ENCODE measurements at regions not wholly inside any gene's neighbourhood (a gene's known extent, or its start where the extent isn't known, plus 50 kb on each side); places are given as distances from the start of the nearest gene placed in this dataset.
"Not testable (repeated sequence)": the region's sequence is repeated elsewhere in the genome, so short reads cannot be mapped to it uniquely, and the experiment has no call there.

DNA sequence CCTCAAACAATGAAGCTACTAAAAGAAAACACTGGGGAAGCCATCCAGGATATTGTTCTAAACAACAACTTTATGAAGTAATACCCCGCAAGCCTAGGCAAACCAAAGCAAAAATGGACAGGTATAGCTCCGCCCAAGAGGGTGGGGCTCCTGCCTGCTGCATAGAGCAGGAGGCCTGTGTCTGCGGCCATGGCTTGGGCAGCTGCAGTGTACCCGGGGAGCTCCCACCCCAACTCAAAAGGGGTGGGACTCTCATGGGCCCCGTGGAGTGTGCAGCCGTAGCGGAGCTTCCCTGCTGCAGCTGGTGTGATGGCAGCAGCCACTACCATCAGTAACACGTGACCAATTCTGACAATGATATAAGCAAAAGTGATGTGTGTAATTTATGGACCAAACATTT lies 264.2 kb upstream of the KITLG start:
- no peak overlapping the region for H3K27ac ChIP-seq (ENCODE audit: low read depth in 1 of 2, low read length in 2 of 2)
- H3K4me1 ChIP-seq (ENCODE audit: control insufficient read depth in 1 of 2, insufficient read depth in 2 of 2, low read length in 2 of 2), result no peaks in the 10 kb centered on the region
- intact Hi-C loops (cut with DNase I), result no loop called here
- 78 to 86% methylated on average over 8 of the region's 8 CpGs for WGBS, 2 donors
- no peaks in the 10 kb centered on the region for H3K27me3 ChIP-seq (ENCODE audit: control insufficient read depth in 1 of 2, insufficient read depth in 2 of 2, low read length in 1 of 2)
- no peak for DNase-seq
- ATAC-seq (ENCODE audit: low FRiP score), result no peak
- H3K4me3 ChIP-seq (ENCODE audit: low read length in 2 of 2), result no peak overlapping the region
- peaks cover 2% of the 10 kb centered on the region for H3K9me3 ChIP-seq (ENCODE audit: control insufficient read depth, low read length)
- H3K36me3 ChIP-seq (ENCODE audit: control insufficient read depth in 1 of 2, insufficient read depth in 2 of 2, low read length in 1 of 2), result no peaks in the 10 kb centered on the region

DNA sequence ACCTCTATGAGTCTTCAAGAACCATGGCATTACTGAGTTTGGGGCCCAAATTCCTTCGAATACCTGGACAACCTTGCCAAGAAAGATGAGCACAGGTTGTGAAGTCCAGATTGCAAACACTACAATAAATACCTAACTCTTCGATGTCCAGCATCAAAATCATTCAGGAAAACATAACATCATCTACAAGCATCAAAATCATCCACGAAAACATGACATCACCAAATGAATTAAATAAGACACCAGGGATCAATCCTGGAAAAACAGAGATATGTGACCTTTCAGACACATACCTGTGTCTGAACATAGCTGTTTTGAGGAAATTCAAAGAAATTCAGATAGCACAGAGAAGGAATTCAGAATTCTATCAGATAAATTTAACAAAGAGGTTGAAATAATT lies 262.0 kb upstream of the KITLG start:
- no peak overlapping the region for H3K27ac ChIP-seq (ENCODE audit: low read depth in 1 of 2, low read length in 2 of 2)
- 81 to 85% methylated on average over 3 of the region's 3 CpGs for whole genome bisulfite sequencing, 2 donors
- peaks cover 0 to 2% of the 10 kb centered on the region in 2 donors for H3K27me3 ChIP-seq (ENCODE audit: control insufficient read depth in 1 of 2, insufficient read depth in 2 of 2, low read length in 1 of 2)
- DNase-seq, result no peak
- no peak overlapping the region for H3K4me3 ChIP-seq (ENCODE audit: low read length in 2 of 2)
- H3K36me3 ChIP-seq (ENCODE audit: control insufficient read depth in 1 of 2, insufficient read depth in 2 of 2, low read length in 1 of 2), result no peaks in the 10 kb centered on the region
- no peak for ATAC-seq (ENCODE audit: low FRiP score)
- peaks cover 2% of the 10 kb centered on the region for H3K9me3 ChIP-seq (ENCODE audit: control insufficient read depth, low read length)
- no peaks in the 10 kb centered on the region for H3K4me1 ChIP-seq (ENCODE audit: control insufficient read depth in 1 of 2, insufficient read depth in 2 of 2, low read length in 2 of 2)
- intact Hi-C loops (cut with DNase I), result no loop called here

DNA sequence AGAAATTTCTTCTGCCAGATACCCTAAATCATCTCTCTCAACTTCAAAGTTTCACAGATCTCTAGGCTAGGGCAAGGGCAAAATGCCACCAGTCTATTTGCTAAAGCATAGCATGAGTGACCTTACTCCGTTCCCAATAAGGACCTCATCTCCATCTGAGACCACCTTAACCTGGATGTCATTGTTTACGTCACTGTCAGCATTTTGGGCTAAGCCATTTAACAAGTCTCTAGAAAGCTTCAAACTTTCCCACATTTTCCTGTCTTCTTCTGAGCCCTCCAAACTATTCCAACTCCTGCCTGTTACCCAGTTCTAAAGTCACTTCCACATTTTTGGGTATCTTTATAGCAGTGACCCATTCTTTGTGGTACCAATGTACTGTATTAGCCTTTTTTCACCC lies 259.2 kb upstream of the KITLG start:
- H3K27me3 ChIP-seq (ENCODE audit: control insufficient read depth in 1 of 2, insufficient read depth in 2 of 2, low read length in 1 of 2), result peaks cover 0 to 2% of the 10 kb centered on the region in 2 donors
- intact Hi-C loops (cut with DNase I), result loop anchor here in 1 of 2 donors (10.0 kb wide), 1 partner anchor 1765 kb away; no protein-coding TSS in a partner anchor
- H3K4me3 ChIP-seq (ENCODE audit: low read length in 2 of 2), result no peak overlapping the region
- DNase-seq, result no peak
- 90 to 92% methylated on average over 2 of the region's 2 CpGs for WGBS, 2 donors
- no peak overlapping the region for H3K27ac ChIP-seq (ENCODE audit: low read depth in 1 of 2, low read length in 2 of 2)
- no peaks in the 10 kb centered on the region for H3K4me1 ChIP-seq (ENCODE audit: control insufficient read depth in 1 of 2, insufficient read depth in 2 of 2, low read length in 2 of 2)
- no peaks in the 10 kb centered on the region for H3K9me3 ChIP-seq (ENCODE audit: control insufficient read depth, low read length)
- ATAC-seq (ENCODE audit: low FRiP score), result no peak
- no peaks in the 10 kb centered on the region for H3K36me3 ChIP-seq (ENCODE audit: control insufficient read depth in 1 of 2, insufficient read depth in 2 of 2, low read length in 1 of 2)

DNA sequence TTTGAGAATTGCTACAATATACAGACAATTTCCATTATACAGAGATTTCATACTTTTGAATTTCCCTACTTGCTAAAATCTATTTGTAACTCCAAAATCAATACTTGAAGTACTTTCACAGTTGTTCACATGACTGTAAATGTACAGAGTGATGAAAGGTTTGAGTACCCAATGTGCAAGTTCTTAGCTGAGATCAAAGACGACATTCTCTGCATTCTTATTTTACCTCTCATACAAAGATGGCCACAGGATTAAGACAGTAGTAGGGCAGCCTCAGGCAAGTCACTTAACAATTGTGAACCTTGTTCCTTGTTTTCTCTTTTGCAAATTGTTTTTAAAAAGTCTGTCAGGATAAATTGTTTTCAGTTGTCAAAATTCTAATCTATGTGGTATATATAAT lies 255.9 kb upstream of the KITLG start:
- 62 to 85% methylated on average over 1 of the region's 1 CpG for WGBS, 2 donors
- Histone ChIP-seq H3K4me3 (ENCODE audit: low read length in 2 of 2) (no peak overlapping the region), H3K9me3 (ENCODE audit: control insufficient read depth, low read length) (no peaks in the 10 kb centered on the region), H3K4me1 (ENCODE audit: control insufficient read depth in 1 of 2, insufficient read depth in 2 of 2, low read length in 2 of 2) (no peaks in the 10 kb centered on the region), H3K27ac (ENCODE audit: low read depth in 1 of 2, low read length in 2 of 2) (no peak overlapping the region), H3K36me3 (ENCODE audit: control insufficient read depth in 1 of 2, insufficient read depth in 2 of 2, low read length in 1 of 2) (no peaks in the 10 kb centered on the region), H3K27me3 (ENCODE audit: control insufficient read depth in 1 of 2, insufficient read depth in 2 of 2, low read length in 1 of 2) (peaks cover 0 to 2% of the 10 kb centered on the region in 2 donors)
- DNase-seq (no peak), ATAC-seq (ENCODE audit: low FRiP score) (no peak)
- intact Hi-C loops (cut with DNase I), result loop anchor here in 1 of 2 donors (10.0 kb wide), 1 partner anchor 1769 kb away; no protein-coding TSS in a partner anchor

DNA sequence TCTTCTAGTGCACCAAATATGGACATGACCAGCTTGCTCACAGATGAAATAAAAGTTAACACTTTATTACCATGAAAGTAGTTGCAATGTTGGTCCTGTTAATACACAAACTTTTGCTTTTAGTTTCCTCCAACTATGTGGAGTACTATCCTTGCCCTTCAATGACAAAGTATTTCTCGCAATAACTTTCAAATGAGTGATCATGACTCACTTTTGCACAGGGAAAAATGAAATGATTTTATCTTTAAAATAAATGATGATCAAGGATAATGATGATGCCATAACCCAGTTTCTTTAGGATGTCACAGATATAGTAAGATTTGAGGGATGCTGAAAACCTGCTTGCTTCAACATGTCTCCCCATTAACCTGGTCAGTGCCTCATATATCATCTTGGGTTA lies 254.0 kb upstream of the KITLG start:
- H3K9me3 ChIP-seq (ENCODE audit: control insufficient read depth, low read length), result no peaks in the 10 kb centered on the region
- intact Hi-C loops (cut with DNase I), result loop anchor here in 1 of 2 donors (10.0 kb wide), 1 partner anchor 1771 kb away; no protein-coding TSS in a partner anchor
- H3K36me3 ChIP-seq (ENCODE audit: control insufficient read depth in 1 of 2, insufficient read depth in 2 of 2, low read length in 1 of 2), result no peaks in the 10 kb centered on the region
- no peak overlapping the region for H3K27ac ChIP-seq (ENCODE audit: low read depth in 1 of 2, low read length in 2 of 2)
- peaks cover 0 to 2% of the 10 kb centered on the region in 2 donors for H3K27me3 ChIP-seq (ENCODE audit: control insufficient read depth in 1 of 2, insufficient read depth in 2 of 2, low read length in 1 of 2)
- ATAC-seq (ENCODE audit: low FRiP score), result no peak
- no peak overlapping the region for H3K4me3 ChIP-seq (ENCODE audit: low read length in 2 of 2)
- WGBS, 2 donors, result 92 to 97% methylated on average over 1 of the region's 1 CpG
- H3K4me1 ChIP-seq (ENCODE audit: control insufficient read depth in 1 of 2, insufficient read depth in 2 of 2, low read length in 2 of 2), result no peaks in the 10 kb centered on the region
- DNase-seq, result no peak

DNA sequence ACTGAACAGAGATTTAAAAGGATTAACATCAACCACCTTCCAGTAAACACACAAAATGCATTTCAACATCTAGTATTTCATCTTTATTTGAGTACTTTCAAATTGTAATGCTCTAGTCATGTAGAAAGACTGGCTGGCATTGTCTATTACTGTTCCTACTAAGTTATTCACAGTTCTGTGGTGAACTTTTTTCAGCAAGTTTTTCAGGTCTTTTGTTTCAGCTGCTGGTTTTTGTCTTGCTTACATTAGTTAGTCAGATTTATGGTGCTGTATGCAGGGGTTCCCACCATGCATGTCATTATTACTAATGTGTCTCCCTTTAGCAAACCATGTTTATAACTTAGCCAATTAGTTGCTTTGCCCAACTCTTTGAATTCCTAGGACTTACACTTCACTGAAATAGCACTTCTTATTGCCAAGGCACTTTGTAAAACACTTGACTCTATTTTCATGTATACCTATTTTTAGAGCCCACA lies 253.4 kb upstream of the KITLG start:
- no peaks in the 10 kb centered on the region for H3K4me1 ChIP-seq (ENCODE audit: control insufficient read depth in 1 of 2, insufficient read depth in 2 of 2, low read length in 2 of 2)
- no peak overlapping the region for H3K4me3 ChIP-seq (ENCODE audit: low read length in 2 of 2)
- intact Hi-C loops (cut with DNase I), result loop anchor here in 1 of 2 donors (10.0 kb wide), 1 partner anchor 1771 kb away; no protein-coding TSS in a partner anchor
- ATAC-seq (ENCODE audit: low FRiP score) (no peak), DNase-seq (no peak)
- H3K9me3 ChIP-seq (ENCODE audit: control insufficient read depth, low read length), result no peaks in the 10 kb centered on the region
- peaks cover 0 to 2% of the 10 kb centered on the region in 2 donors for H3K27me3 ChIP-seq (ENCODE audit: control insufficient read depth in 1 of 2, insufficient read depth in 2 of 2, low read length in 1 of 2)
- no peak overlapping the region for H3K27ac ChIP-seq (ENCODE audit: low read depth in 1 of 2, low read length in 2 of 2)
- no peaks in the 10 kb centered on the region for H3K36me3 ChIP-seq (ENCODE audit: control insufficient read depth in 1 of 2, insufficient read depth in 2 of 2, low read length in 1 of 2)

DNA sequence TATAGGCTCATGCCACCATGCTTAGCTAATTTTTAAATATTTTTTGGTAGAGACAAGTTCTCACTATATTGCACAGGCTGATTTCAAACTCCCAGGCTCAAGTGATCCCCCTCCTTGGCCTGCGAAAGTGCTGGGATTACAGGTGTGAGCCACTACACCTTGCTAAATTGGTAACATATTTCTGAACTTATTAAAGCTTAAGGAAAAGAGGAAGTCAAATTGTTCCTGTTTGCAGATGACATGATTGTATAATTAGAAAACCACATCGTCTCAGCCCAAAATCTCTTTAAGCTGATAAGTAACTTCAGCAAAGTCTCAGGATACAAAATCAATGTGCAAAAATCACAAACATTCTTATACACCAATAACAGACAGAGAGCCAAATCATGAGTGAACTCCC lies 248.3 kb upstream of the KITLG start:
- H3K27me3 ChIP-seq (ENCODE audit: control insufficient read depth in 1 of 2, insufficient read depth in 2 of 2, low read length in 1 of 2); DNase-seq; H3K36me3 ChIP-seq (ENCODE audit: control insufficient read depth in 1 of 2, insufficient read depth in 2 of 2, low read length in 1 of 2); H3K27ac ChIP-seq (ENCODE audit: low read depth in 1 of 2, low read length in 2 of 2); H3K4me3 ChIP-seq (ENCODE audit: low read length in 2 of 2); intact Hi-C loops (cut with DNase I); ATAC-seq (ENCODE audit: low FRiP score); H3K4me1 ChIP-seq (ENCODE audit: control insufficient read depth in 1 of 2, insufficient read depth in 2 of 2, low read length in 2 of 2); H3K9me3 ChIP-seq (ENCODE audit: control insufficient read depth, low read length): not testable (repeated sequence)
- WGBS, 2 donors, result 89% methylated on average over 2 of the region's 2 CpGs

DNA sequence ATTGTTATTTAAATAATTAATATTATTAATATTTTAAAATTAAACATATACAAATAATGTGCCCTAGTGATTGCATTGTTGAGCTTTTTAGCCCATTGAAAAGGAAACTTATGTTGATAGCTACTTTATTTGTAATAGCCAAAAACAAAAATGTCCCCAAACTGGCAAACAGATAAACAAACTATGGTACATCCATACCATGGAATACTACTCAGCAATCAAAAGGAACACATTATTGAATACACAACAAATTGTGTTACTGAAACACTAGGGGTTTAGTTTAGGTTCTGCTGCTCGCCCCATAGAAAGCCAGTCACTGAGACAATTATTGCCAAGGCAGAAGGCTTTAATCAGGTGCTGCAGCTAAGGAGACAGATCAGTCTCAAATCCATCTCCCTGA lies 239.7 kb upstream of the KITLG start:
- no peak for DNase-seq
- WGBS, 2 donors, result 83 to 95% methylated on average over 1 of the region's 1 CpG
- no peaks in the 10 kb centered on the region for H3K27me3 ChIP-seq (ENCODE audit: control insufficient read depth in 1 of 2, insufficient read depth in 2 of 2, low read length in 1 of 2)
- no peak for ATAC-seq (ENCODE audit: low FRiP score)
- intact Hi-C loops (cut with DNase I), result no loop called here
- H3K27ac ChIP-seq (ENCODE audit: low read depth in 1 of 2, low read length in 2 of 2), result no peak overlapping the region
- no peaks in the 10 kb centered on the region for H3K36me3 ChIP-seq (ENCODE audit: control insufficient read depth in 1 of 2, insufficient read depth in 2 of 2, low read length in 1 of 2)
- no peak overlapping the region for H3K4me3 ChIP-seq (ENCODE audit: low read length in 2 of 2)
- no peaks in the 10 kb centered on the region for H3K4me1 ChIP-seq (ENCODE audit: control insufficient read depth in 1 of 2, insufficient read depth in 2 of 2, low read length in 2 of 2)
- no peaks in the 10 kb centered on the region for H3K9me3 ChIP-seq (ENCODE audit: control insufficient read depth, low read length)

DNA sequence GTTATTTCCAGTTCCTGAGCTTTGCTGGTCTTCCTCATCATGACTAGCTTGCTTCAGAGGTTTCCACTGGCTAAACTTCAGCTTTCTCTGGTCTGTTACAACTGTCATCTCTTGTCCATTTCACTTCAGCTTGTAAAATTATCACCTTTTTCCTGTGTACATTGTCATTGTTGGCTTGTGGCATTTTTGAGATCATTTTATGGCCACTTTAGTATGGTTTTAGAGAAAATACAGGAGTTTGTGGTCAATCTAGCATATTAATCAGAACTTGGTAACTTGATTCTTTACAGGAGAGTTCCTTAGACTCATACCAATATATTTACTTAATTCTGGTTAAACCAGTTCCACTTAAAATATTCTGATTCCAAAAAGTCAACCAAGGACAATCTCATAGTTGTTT lies 235.9 kb upstream of the KITLG start:
- Histone ChIP-seq H3K4me1 (ENCODE audit: control insufficient read depth in 1 of 2, insufficient read depth in 2 of 2, low read length in 2 of 2) (no peaks in the 10 kb centered on the region), H3K4me3 (ENCODE audit: low read length in 2 of 2) (no peak overlapping the region), H3K27ac (ENCODE audit: low read depth in 1 of 2, low read length in 2 of 2) (no peak overlapping the region), H3K36me3 (ENCODE audit: control insufficient read depth in 1 of 2, insufficient read depth in 2 of 2, low read length in 1 of 2) (no peaks in the 10 kb centered on the region), H3K27me3 (ENCODE audit: control insufficient read depth in 1 of 2, insufficient read depth in 2 of 2, low read length in 1 of 2) (no peaks in the 10 kb centered on the region), H3K9me3 (ENCODE audit: control insufficient read depth, low read length) (no peaks in the 10 kb centered on the region)
- ATAC-seq (ENCODE audit: low FRiP score) (no peak), DNase-seq (no peak)
- intact Hi-C loops (cut with DNase I), result no loop called here

All from aorta (tissue), 5 donors.